Inflammatory macrophage treated with lipopolysaccharide for 1 hour (primary cell): ENCODE measurements at regions not wholly inside any gene's neighbourhood (a gene's known extent, or its start where the extent isn't known, plus 50 kb on each side); places are given as distances from the start of the nearest gene placed in this dataset.
A peak's percentile ranks its signal among the peaks of the same experiment; 100 is the strongest.
"Not testable (repeated sequence)": the region's sequence is repeated elsewhere in the genome, so short reads cannot be mapped to it uniquely, and the experiment has no call there.

Source experiments
- DNase-seq, 2 donors: peaks; one replicate each; pipeline ENCODE4 v3.0.0-alpha.2; 2020 to 2022

DNA sequence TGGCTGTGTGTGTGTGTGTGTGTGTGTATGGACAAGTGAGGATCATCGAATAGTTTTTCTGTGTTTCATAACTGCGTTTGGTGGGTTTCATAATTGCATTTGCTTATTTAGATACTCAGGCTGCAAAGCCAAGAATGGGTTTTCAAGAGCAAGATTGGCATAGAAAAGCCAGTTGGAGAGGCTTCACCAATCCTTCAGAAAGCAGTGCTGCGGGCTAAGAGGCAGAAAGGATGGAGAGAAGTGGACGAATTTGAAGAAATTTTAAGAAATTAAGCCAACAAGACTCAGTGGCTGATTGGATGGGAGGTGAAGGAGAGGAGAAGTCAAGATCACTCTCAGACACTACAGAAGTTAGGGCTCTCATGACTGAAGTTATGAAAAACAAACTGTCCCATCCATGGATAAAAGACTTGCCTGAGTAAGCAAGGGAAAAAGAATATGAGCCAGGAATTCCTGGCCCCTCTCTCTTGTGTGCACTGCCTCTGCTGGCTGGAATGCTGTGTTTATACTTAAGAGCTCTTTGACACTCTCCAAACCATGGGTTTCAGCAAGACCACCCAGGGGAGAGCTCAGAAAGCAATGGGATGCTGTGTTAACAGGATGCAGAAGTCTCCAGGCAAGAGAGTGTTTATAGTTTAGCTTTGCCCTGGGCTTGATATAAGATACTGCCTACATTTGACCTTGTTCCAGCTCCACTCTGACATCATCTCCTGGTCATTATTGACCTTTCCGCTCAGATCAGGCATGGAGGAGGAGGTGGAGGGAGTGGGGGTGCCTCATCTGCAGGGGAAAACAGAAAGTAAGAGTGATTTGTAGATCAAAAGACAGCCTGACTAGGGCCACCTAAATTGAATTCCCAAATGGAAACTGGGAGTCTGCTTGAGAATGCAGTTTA, 232.0 kb upstream of the PLXNA2 start:
- no peak for DNase-seq

DNA sequence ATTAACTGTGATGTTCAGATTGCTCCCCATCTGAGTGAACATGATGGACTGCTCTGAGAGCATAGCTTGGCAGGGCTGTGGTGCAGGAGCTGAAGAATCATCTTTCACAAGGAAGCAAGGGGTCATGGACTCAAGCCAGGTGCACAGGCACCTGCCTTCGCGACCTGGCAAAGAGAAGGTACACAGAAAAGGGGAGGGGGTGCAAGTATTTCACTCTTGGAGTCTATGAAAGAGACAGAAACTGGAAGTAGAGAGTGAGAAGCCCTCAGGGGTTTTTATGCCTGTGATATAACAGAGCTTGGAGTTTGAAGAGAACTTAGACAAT, 232.6 kb upstream of the PLXNA2 start:
- no peak for DNase-seq

GRCh38 chr1:208479435-208479834, 235.3 kb upstream of the PLXNA2 start:
- DNase-seq, result no peak

DNA sequence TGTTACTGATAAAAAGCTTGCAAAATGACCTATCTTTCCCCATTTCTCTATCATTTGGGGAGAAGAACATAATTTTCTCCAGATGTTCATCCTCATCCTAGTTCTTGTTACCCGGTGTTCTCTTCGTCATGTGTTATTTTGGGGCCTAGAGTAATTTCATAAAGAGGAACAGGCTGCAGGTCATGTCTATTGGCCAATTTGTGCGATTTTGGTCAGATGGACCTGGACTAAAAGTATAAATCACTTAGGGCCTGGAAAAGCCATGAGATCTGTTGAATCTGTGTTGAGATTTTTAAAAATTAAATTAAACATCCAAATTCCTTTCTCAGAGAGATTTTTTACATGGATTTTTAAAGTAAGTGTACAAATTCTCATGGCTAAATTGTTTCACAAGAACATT, 241.3 kb upstream of the PLXNA2 start:
- no peak for DNase-seq

DNA sequence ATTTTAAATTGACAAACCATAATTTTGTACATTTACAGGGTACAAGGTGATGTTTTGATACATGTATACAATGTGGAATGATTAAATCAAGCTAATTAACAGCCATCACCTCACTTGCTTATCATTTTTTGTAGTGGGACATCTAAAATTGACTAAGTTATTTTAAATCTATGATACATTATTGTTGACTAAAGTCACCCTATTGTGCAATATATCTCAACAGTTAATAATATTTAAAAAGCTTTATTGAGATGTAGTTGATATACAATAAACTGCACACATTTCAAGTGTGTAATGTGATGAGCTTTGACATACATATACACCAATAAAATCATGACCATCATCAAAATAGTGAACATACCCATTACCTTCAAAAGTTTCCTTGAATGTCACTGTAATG, 242.5 kb upstream of the PLXNA2 start:
- DNase-seq, result no peak

GRCh38 chr1:208488432-208488831, 244.2 kb upstream of the PLXNA2 start:
- not testable (repeated sequence) for DNase-seq

GRCh38 chr1:208496467-208497371, 252.5 kb upstream of the PLXNA2 start:
- DNase-seq, result no peak

DNA sequence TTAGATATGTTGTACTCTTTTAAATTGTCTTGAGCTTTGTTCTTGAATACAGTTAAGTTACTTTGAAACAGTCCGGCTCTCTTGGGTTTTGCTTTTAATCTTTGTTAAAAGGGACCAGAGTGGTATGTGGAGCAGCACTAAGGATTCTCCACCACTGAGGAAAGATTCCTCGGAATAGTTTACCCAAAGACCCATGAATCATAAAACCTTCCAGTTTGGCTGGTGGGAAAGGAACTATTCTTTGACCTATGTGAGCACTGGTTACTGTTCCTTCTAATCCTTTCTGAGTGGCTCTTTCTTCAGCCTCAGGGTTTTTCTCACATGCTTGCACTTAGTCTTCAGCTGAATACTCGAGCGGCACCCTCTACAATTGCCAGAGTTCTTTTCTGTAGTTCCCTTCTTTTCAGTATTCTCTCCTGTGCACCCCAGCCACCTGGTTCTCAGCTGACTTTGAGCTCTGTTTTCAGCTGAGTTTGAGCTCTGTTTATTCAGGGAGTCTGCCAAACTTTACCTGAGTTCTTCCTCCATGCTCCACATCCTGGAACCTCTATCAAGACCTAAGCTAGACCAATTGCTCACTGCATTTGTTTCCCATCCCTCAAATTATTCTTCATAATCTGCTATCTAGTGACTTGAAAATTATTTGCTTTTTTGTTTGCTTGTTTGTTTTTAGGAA, 253.8 kb upstream of the PLXNA2 start:
- DNase-seq, result no peak

DNA sequence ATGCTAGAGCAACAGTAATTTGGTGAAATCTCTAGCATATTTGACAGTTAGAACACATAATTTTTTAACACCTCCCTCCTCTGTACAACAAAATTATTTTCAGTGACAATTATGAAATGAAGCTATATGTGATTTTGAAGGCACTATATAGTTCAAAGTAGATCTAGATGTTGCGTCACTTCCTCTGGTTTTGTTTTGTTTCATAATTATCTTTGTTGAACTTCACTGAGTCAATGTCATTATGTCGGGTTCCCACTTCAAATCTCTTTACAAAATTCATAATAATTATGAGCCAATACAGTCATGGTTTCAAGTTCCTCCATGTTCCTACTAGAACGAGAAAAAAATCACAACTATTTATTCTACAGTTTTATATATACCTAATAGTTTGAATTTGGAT, 254.8 kb upstream of the PLXNA2 start:
- peak; percentile 65 to 84 for DNase-seq

- DNase-seq, result no peak
These were observed 255.4 kb upstream of the PLXNA2 start for GRCh38 chr1:208499601-208500000.

DNA sequence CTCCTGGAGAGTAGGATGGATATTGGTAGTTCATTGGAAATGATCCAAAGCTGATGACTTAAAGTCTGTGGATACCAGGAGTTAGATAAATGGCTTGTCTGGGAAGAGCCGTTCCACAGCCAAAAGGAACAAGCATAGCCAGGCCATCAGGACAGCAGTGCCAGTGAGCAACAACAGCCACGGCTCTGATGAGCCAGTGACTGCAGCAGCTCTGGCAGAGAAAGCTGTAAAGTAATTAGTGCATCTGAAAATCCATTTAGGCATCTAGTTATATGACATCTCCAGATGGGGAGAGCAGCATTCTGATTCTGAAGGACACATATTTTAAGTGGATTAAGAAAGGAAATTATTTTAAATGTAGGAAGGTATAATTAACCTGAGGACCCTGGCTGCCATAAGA, 256.2 kb upstream of the PLXNA2 start:
- no peak for DNase-seq

- DNase-seq, result no peak
These were observed 257.4 kb upstream of the PLXNA2 start for GRCh38 chr1:208501542-208501941.

DNA sequence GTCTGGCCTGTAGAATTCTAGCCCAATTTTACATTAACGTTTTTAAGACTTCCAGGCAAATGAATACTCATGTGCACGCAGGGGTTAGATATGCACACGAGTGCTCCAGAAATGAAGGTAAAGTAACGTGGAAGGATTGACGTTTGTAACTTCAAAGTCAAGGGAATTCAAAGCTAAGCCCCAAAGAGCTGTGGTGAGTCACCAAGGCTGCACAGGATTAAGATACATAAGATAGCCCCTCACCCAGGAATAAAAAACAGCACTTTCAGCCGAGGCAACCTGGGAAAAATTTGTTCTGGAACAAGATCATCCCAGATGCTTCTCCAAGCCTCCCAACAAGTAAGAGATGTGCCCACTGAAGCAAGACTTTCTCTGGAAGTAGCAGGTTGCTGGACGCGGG, 259.6 kb upstream of the PLXNA2 start:
- DNase-seq, result no peak

GRCh38 chr1:208506812-208507211, 262.6 kb upstream of the PLXNA2 start:
- DNase-seq, result no peak

DNA sequence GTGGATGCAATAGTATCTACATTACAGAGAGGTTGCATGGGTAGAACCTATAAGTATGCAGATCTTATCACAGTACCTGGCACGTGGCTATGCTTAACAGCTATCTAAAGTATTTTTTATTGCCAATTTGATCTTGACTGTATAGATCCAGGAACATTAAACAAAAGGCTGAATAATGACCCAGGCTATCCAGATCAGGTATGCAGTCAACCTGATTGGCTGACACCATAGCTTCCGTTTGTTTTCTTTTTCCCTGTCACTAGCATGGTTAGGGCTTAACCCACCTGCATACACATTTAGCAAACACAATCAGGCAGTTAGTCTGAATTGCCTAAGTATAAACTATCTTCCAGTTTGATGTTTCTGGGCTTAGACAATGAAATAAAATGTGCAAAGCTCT, 264.9 kb upstream of the PLXNA2 start:
- DNase-seq, result no peak

- no peak for DNase-seq
These were observed 266.2 kb upstream of the PLXNA2 start for GRCh38 chr1:208510192-208510952.

DNA sequence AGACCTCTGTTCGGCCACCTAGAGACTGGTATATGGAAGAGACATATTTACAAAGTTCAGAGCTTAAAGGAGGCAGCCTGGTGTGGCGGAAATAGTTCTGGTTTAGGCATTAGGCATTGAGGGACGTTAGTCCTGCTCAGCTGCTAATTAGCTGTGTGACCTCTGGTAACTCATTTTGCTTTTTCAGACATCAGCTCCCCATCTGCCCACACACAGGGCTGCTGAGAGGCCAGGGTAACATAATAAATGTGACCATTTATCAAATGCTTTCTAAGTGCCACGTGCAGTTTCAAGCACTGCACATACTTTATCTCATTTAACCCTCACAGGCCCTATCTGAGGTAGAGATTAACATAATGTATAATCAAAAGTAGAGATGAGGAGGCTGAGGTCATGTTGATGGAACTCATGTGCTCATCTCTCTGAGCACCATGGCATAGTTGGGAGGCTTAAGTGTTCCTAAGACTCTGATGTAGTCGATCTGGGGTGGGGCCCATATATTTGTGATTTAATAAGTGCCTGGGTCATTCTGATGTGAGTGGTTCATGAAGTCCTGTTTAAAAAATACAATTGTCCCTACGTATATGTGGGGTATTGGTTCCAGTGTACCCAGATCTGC, 267.2 kb upstream of the PLXNA2 start:
- no peak for DNase-seq

- no peak for DNase-seq
These were observed 269.6 kb upstream of the PLXNA2 start for GRCh38 chr1:208513799-208514198.

DNA sequence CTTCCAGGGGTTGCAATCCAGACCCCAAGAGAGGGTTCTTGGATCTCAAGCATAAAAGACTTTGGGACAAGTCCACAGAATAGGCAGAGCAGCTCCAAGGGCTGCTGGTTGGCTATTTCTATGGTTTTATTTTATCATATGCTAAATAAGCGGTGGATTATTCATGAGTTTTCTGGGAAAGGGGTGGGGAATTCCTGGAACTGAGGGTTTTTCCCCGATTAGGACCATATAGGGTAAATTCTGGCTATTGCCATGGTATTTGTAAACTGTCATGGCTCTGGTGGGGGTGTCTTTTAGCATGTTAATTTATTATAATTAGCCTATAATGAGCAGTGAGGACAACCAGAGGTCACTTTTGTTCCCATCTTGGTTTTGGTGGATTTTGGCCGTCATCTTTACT, 270.9 kb upstream of the PLXNA2 start:
- DNase-seq, result no peak

- no peak for DNase-seq
These were observed 272.6 kb upstream of the PLXNA2 start for GRCh38 chr1:208516780-208517179.

GRCh38 chr1:208520438-208521099, 276.4 kb upstream of the PLXNA2 start:
- no peak for DNase-seq

DNA sequence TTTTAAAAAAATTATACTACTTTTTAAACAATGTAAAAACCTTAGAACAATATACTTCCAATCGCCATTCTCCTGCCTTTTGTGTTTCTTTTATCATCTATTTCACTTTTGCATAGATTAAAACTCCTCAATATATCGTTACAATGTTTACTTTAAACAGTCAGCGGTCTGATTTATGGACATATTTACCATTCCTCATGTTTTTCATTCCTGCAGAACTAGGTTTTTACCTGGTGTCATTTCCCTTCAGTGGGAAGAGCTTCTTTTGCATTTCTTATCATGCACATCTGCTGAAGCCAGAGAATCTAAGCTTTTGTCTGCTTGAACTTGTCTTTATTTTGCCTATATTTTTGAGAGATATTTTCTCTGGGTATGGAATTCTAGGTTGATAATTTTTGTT, 277.4 kb upstream of the PLXNA2 start:
- no peak for DNase-seq
